Liver (tissue), 8 donors: ENCODE measurements at regions not wholly inside any gene's neighbourhood (a gene's known extent, or its start where the extent isn't known, plus 50 kb on each side); places are given as distances from the start of the nearest gene placed in this dataset.

Source experiments
- DNase-seq: peaks from one replicate; pipeline ENCODE4 v3.0.0-alpha.2; 2017; ENCODE audit warnings: low spot score
- H3K27ac ChIP-seq, 2 donors: one replicate each; pipeline ENCODE4 v1.7.0; 2013; ENCODE audit warnings: inconsistent platforms in 2 of 2, low read length in 2 of 2, control low read depth in 1 of 2, low read depth in 1 of 2, mild to moderate bottlenecking in 1 of 2
- H3K27me3 ChIP-seq, 4 donors: one replicate each; pipeline versions ENCODE4 v1.6.1 to v1.7.0; 2013; ENCODE audit warnings: low read length in 3 of 4, inconsistent platforms in 1 of 4, mild to moderate bottlenecking in 1 of 4, moderate library complexity in 1 of 4; ENCODE audit not compliant: control insufficient read depth in 4 of 4, insufficient read depth in 4 of 4
- H3K36me3 ChIP-seq, 4 donors: one replicate each; pipeline versions ENCODE4 v1.6.1 to v1.7.0; 2013; ENCODE audit warnings: low read length in 3 of 4, mild to moderate bottlenecking in 3 of 4, low read depth in 1 of 4, moderate library complexity in 1 of 4; ENCODE audit not compliant: control insufficient read depth in 4 of 4, insufficient read depth in 3 of 4
- H3K4me1 ChIP-seq, 4 donors: one replicate each; pipeline versions ENCODE4 v1.6.1 to v1.7.0; 2013; ENCODE audit warnings: low read length in 3 of 4, mild to moderate bottlenecking in 3 of 4, moderate library complexity in 1 of 4; ENCODE audit not compliant: control insufficient read depth in 4 of 4, insufficient read depth in 4 of 4
- H3K4me3 ChIP-seq, 3 donors: one replicate each; pipeline versions ENCODE4 v1.6.1 to v1.7.0; 2013; ENCODE audit warnings: low read length in 3 of 3, control low read depth in 1 of 3, low read depth in 1 of 3, mild to moderate bottlenecking in 1 of 3
- H3K9ac ChIP-seq, 2 donors: one replicate each; pipeline ENCODE4 v1.7.0; 2013; ENCODE audit warnings: low read length in 2 of 2, mild to moderate bottlenecking in 2 of 2, moderate library complexity in 2 of 2, control low read depth in 1 of 2, low read depth in 1 of 2
- H3K9me3 ChIP-seq, 4 donors: one replicate each; pipeline versions ENCODE4 v1.6.1 to v1.7.0; 2013; ENCODE audit warnings: low read length in 3 of 4; ENCODE audit not compliant: control insufficient read depth in 4 of 4
- ATF3 ChIP-seq: IDR thresholded peaks from 2 replicates; pipeline ENCODE4 v1.6.1; 2016; ENCODE audit warnings: antibody characterized with exemption
- CTCF ChIP-seq: fragments of 150-350 bp; IDR thresholded peaks from 2 replicates; pipeline ENCODE4 v1.5.1; 2017; ENCODE audit warnings: improper control_type of control experiment, low read depth, low read length; ENCODE audit not compliant: missing input control
- EGR1 ChIP-seq, 2 donors: IDR thresholded peaks; 2 replicates each; pipeline ENCODE4 v1.6.1; 2016 to 2018; ENCODE audit warnings: antibody characterized with exemption in 2 of 2, low read depth in 2 of 2
- FOXA1 ChIP-seq: IDR thresholded peaks from 2 replicates; pipeline ENCODE4 v1.6.1; 2016; ENCODE audit warnings: antibody characterized with exemption
- FOXA2 ChIP-seq: IDR thresholded peaks from 2 replicates; pipeline ENCODE4 v1.6.1; 2016; ENCODE audit warnings: antibody characterized with exemption
- GABPA ChIP-seq, 2 donors: IDR thresholded peaks in 1 of 2; conservative IDR thresholded peaks in 1 of 2; 2 replicates each; pipeline ENCODE4 v1.6.1; 2016; ENCODE audit warnings: antibody characterized with exemption in 2 of 2, mild to moderate bottlenecking in 1 of 2, moderate library complexity in 1 of 2
- JUND ChIP-seq, 2 donors: IDR thresholded peaks; 2 replicates each; pipeline ENCODE4 v1.6.1; 2016; ENCODE audit warnings: antibody characterized with exemption in 2 of 2
- MAX ChIP-seq: IDR thresholded peaks from 2 replicates; pipeline ENCODE4 v1.6.1; 2016; ENCODE audit warnings: antibody characterized with exemption
- NR2F2 ChIP-seq: IDR thresholded peaks from 2 replicates; pipeline ENCODE4 v1.6.1; 2016; ENCODE audit warnings: antibody characterized with exemption
- REST ChIP-seq: IDR thresholded peaks from 2 replicates; pipeline ENCODE4 v1.6.1; 2016; ENCODE audit warnings: antibody characterized with exemption, mild to moderate bottlenecking
- RXRA ChIP-seq, 2 donors: IDR thresholded peaks; 2 replicates each; pipeline ENCODE4 v1.6.1; 2017 to 2018; ENCODE audit warnings: antibody characterized with exemption in 2 of 2, mild to moderate bottlenecking in 1 of 2
- SP1 ChIP-seq: IDR thresholded peaks from 2 replicates; pipeline ENCODE4 v1.6.1; 2018; ENCODE audit warnings: antibody characterized with exemption, mild to moderate bottlenecking
- YY1 ChIP-seq: IDR thresholded peaks from 2 replicates; pipeline ENCODE4 v1.6.1; 2016; ENCODE audit warnings: antibody characterized with exemption, mild to moderate bottlenecking
- ZBTB33 ChIP-seq: IDR thresholded peaks from 2 replicates; pipeline ENCODE4 v1.6.1; 2016; ENCODE audit warnings: antibody characterized with exemption
- WGBS: extraction: QIAGEN DNeasy Blood & Tissue Kit; methylation state at CpG from one replicate; pipeline ENCODE4 v1.1.7; 2013; 5-methylcytosine and 5-hydroxymethylcytosine counted together
- donor health status: healthy.
- donor health status: healthy.
- donor health status: healthy.
- donor health status: healthy.
- donor health status: healthy.

- no peak for TF ChIP-seq RXRA (IDR thresholded peaks at IDR 0.05)
- no peak for TF ChIP-seq ZBTB33
- no peak for TF ChIP-seq NR2F2
- no peak for TF ChIP-seq MAX
- no peak for TF ChIP-seq FOXA1
- no peak for TF ChIP-seq FOXA2
- no peak for TF ChIP-seq GABPA (IDR thresholded peaks at IDR 0.05 in 1 of 2, conservative IDR thresholded peaks at IDR 0.05 in 1 of 2)
- H3K36me3 ChIP-seq = no peaks in the 10 kb centered on the region
- DNase-seq = no peak
- no peak overlapping the region for H3K27ac ChIP-seq
- H3K4me1 ChIP-seq = no peaks in the 10 kb centered on the region
- WGBS = 71% methylated on average over 4 of the region's 4 CpGs
- H3K9me3 ChIP-seq = no peaks in the 10 kb centered on the region
- H3K4me3 ChIP-seq = no peak overlapping the region
- H3K9ac ChIP-seq = no peak overlapping the region
- H3K27me3 ChIP-seq = no peaks in the 10 kb centered on the region
Measured at GRCh38 chr1:207230441-207230840, 91.0 kb upstream of the CD55 start.

GRCh38 chr1:207234690-207235089, 86.8 kb upstream of the CD55 start:
- Histone ChIP-seq H3K9ac (no peak overlapping the region), H3K4me3 (no peak overlapping the region), H3K27ac (no peak overlapping the region), H3K9me3 (no peaks in the 10 kb centered on the region), H3K4me1 (peaks cover 0 to 2% (median under 1%) of the 10 kb centered on the region in 4 donors), H3K27me3 (no peaks in the 10 kb centered on the region), H3K36me3 (no peaks in the 10 kb centered on the region)
- DNase-seq = no peak
- TF ChIP-seq FOXA1 (no peak), RXRA (IDR thresholded peaks at IDR 0.05) (no peak), EGR1 (IDR thresholded peaks at IDR 0.05; ENCODE audit: low read depth in 2 of 2) (no peak), YY1 (no peak), GABPA (IDR thresholded peaks at IDR 0.05 in 1 of 2, conservative IDR thresholded peaks at IDR 0.05 in 1 of 2) (no peak), CTCF (no peak), JUND (IDR thresholded peaks at IDR 0.05) (no peak), SP1 (no peak), ATF3 (no peak)

GRCh38 chr1:207239874-207240273, 81.6 kb upstream of the CD55 start:
- no peaks in the 10 kb centered on the region for H3K9me3 ChIP-seq
- H3K4me3 ChIP-seq = peak overlapping the region in 1 of 3 donors; percentile 26
- H3K27me3 ChIP-seq = no peaks in the 10 kb centered on the region
- TF ChIP-seq ZBTB33 (no peak), FOXA1 (no peak), FOXA2 (no peak), REST (no peak), SP1 (no peak), ATF3 (no peak), GABPA (IDR thresholded peaks at IDR 0.05 in 1 of 2, conservative IDR thresholded peaks at IDR 0.05 in 1 of 2) (no peak)
- H3K36me3 ChIP-seq = no peaks in the 10 kb centered on the region
- DNase-seq = no peak
- 63% methylated on average over 2 of the region's 2 CpGs for WGBS
- H3K4me1 ChIP-seq = peaks cover 0 to 25% (median 13%) of the 10 kb centered on the region in 4 donors
- peak overlapping the region; percentile 89 to 97 for H3K27ac ChIP-seq
- peak overlapping the region in 1 of 2 donors; percentile 92 for H3K9ac ChIP-seq
